ENCODE measurements at regions not wholly inside any gene's neighbourhood (a gene's known extent, or its start where the extent isn't known, plus 50 kb on each side); places are given as distances from the start of the nearest gene placed in this dataset.
A peak's percentile ranks its signal among the peaks of the same experiment; 100 is the strongest.

DNA sequence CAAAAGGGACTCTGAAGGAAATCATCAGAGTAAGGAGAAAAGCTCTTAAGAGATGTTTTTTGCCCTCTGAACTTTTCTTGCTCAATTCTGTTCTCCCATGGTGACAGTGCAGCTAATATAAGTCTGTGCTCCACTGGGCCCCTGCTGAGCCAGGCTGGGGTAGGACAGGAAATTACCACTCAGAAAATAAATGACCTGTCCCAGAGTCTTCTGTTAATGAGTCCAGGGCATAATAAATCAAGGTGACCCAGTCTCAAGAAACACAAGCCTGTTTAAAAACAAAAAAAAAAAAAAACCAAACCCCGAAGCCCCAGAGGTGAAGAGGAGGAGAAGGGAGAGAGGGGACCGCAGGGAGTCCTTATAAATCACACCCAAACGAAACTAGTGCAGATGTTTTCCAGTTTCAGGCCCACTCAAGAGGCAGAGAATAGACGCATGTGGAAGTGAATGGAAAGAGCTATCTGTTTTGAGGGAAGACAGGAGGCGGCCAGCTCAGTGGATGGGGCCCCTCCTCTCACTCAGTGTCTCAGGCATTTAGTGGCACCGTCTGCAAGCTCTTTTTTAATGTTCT is 59.8 kb upstream of the BOC start:
- no peak overlapping the region for H3K4me3 ChIP-seq (ENCODE audit: low read depth, low read length)
- peak; percentile 83 for DNase-seq (ENCODE audit: low read depth, low spot score)
- TF ChIP-seq, protein P1, sequence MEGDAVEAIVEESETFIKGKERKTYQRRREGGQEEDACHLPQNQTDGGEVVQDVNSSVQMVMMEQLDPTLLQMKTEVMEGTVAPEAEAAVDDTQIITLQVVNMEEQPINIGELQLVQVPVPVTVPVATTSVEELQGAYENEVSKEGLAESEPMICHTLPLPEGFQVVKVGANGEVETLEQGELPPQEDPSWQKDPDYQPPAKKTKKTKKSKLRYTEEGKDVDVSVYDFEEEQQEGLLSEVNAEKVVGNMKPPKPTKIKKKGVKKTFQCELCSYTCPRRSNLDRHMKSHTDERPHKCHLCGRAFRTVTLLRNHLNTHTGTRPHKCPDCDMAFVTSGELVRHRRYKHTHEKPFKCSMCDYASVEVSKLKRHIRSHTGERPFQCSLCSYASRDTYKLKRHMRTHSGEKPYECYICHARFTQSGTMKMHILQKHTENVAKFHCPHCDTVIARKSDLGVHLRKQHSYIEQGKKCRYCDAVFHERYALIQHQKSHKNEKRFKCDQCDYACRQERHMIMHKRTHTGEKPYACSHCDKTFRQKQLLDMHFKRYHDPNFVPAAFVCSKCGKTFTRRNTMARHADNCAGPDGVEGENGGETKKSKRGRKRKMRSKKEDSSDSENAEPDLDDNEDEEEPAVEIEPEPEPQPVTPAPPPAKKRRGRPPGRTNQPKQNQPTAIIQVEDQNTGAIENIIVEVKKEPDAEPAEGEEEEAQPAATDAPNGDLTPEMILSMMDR (IDR thresholded peaks at IDR 0.05; ENCODE audit: low read depth, low read length) = no peak
- in situ Hi-C loops (cut with HindIII; ENCODE audit: low sequenced_read_pairs) = no loop called here

DNA sequence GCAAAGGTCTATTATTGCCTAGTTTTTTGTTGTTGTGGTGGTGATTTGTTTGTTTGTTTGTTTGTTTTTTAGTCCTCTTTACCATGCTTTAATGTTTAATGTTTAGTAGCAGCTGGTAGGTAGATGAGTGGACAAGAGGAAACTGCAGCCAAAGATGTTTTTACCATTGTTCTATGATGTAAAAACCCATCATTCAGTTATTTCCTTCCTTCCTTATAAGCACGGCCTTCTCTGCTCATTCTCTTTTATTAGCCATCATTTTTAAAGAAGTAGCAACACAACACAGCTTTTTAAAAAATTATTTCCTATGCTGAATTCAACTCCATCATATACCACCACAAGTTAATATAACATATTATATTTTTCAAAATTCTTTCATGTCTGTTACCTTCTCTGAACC is 58.5 kb upstream of the BOC start:
- H3K4me3 ChIP-seq (ENCODE audit: low read depth, low read length) = no peak overlapping the region
- in situ Hi-C loops (cut with HindIII; ENCODE audit: low sequenced_read_pairs) = no loop called here
- TF ChIP-seq, protein P1 (IDR thresholded peaks at IDR 0.05; ENCODE audit: low read depth, low read length) = no peak
- DNase-seq (ENCODE audit: low read depth, low spot score) = no peak

DNA sequence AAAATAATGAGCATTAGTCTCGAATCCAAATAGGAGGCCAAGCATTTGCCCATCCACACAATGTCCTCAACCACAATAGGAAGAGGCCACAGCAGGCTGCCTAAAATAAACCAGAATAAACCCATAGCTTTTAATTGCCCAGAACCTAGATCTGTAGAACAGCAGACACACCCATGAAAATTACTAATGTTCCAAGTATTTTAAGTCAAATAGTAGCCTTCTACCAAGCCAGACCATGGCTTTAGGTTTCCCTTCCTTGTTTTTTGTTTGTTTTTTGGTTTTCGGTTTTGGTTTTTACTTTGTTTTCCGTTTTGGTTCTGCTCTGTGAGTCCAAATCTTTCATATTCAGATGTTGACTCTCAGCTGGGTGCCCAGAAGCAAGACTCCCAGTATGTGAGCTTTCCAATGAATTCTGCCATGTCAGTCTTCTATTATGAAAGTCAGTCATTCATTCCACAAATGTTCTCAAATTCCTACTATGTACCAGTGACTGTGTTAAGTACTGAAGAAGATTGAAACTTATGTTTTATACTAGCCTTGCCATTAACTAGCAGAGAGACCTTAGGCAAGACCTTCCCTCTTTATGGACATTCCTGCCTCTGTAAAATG is 57.8 kb upstream of the BOC start:
- peak; percentile 29 for DNase-seq (ENCODE audit: low read depth, low spot score)
- H3K4me3 ChIP-seq (ENCODE audit: low read depth, low read length) = no peak overlapping the region
- TF ChIP-seq, protein P1 (IDR thresholded peaks at IDR 0.05; ENCODE audit: low read depth, low read length) = no peak
- in situ Hi-C loops (cut with HindIII; ENCODE audit: low sequenced_read_pairs) = no loop called here

DNA sequence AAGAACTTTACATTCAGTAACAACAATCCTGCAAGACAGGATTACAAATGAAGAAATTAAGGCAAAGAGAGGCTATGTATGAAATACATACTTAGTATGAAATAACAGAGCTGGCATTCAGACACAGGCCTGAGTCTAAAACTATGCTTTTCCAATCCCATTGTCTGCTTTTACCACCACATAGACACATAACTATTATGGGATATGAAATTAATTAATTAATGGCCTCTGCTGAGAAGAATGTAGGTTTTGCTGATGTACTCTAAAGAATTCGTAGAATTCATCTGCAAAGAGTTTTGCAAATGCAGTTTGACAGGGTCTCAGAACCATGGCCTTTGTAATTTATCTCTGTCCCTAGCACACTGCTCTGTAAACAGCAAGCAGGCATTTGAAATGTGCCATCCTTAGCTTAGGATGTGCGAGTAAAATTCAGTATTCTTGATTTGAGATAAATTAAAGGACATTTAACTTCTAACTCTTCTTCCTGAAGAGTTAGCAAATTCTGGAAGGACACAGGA is 54.5 kb upstream of the BOC start:
- DNase-seq (ENCODE audit: low read depth, low spot score) = no peak
- in situ Hi-C loops (cut with HindIII; ENCODE audit: low sequenced_read_pairs) = no loop called here
- TF ChIP-seq, protein P1 (IDR thresholded peaks at IDR 0.05; ENCODE audit: low read depth, low read length) = no peak
- no peak overlapping the region for H3K4me3 ChIP-seq (ENCODE audit: low read depth, low read length)

DNA sequence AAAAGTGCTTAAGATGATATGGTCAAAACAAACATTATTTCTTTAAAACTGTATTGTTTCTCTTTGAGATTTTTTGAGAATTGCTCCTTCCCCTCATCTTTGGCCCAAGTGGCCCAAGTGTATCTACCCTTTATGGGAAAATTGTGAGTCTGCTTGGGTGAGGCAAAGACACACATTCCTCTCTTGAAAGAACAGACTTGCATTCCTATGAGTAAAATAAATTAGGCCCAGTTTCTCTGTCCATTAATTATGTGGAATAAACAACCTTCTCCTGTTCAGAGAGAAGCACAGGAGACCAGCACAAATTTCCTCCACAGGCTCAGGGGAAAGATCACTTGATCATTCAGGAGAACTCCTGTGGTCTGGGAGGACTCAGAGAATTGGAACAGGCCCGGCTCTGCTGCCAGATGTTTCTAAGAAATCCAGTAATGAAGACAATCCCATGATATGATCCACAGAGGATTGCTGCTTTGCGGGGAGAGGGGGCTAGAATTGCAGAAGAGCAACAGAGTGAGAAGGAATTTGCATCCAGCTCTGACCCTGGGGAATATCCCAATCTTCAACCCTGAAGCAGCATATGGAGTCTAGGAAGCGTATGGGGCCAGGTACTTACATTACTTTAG is 53.8 kb upstream of the BOC start:
- DNase-seq (ENCODE audit: low read depth, low spot score) = no peak
- TF ChIP-seq, protein P1 (IDR thresholded peaks at IDR 0.05; ENCODE audit: low read depth, low read length) = no peak
- no peak overlapping the region for H3K4me3 ChIP-seq (ENCODE audit: low read depth, low read length)
- in situ Hi-C loops (cut with HindIII; ENCODE audit: low sequenced_read_pairs) = no loop called here

DNA sequence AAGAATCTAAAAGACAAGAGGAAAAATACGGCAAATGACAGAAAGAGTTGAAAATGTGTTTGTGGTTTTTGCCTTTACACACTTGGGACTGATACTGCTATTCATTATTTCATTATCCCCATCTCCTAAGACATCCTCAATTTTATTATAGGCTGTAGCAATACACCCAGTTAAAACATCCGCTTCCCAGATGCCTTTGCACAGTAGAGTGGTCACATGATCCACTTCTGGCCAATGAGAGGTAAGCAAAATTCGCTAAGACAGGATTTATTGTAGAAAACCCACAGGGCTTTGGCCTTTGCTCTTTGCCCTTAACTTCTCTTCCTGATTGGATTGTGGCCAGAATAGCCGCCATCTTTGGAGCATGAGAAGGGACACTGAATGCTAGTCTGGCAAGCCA is 53.2 kb upstream of the BOC start:
- TF ChIP-seq, protein P1 (IDR thresholded peaks at IDR 0.05; ENCODE audit: low read depth, low read length) = no peak
- in situ Hi-C loops (cut with HindIII; ENCODE audit: low sequenced_read_pairs) = no loop called here
- H3K4me3 ChIP-seq (ENCODE audit: low read depth, low read length) = no peak overlapping the region
- no peak for DNase-seq (ENCODE audit: low read depth, low spot score)

Data from astrocyte of the spinal cord (primary cell).